Memory B cell (primary cell): ENCODE measurements at regions not wholly inside any gene's neighbourhood (a gene's known extent, or its start where the extent isn't known, plus 50 kb on each side); places are given as distances from the start of the nearest gene placed in this dataset.

Experiments used
- ATAC-seq: fragments of 150-1000 bp; cut with Tn5 transposase; 2 replicates; pipeline ENCODE4 v1.10.0; 2021; ENCODE audit warnings: low read depth, mild to moderate bottlenecking, moderate library complexity
- DNase-seq, 2 donors: peaks; one replicate each; pipeline ENCODE4 v3.0.0; 2022; ENCODE audit warnings: low spot score in 2 of 2
- H3K27ac Mint-ChIP-seq: one replicate; pipeline ENCODE4 v1.8.0; 2022; ENCODE audit warnings: mild to moderate bottlenecking, moderate library complexity, mixed read lengths
- H3K27me3 Mint-ChIP-seq: one replicate; pipeline ENCODE4 v1.8.0; 2022; ENCODE audit warnings: mixed read lengths
- H3K36me3 Mint-ChIP-seq: one replicate; pipeline ENCODE4 v1.8.0; 2022; ENCODE audit warnings: mild to moderate bottlenecking, mixed read lengths
- H3K4me1 Mint-ChIP-seq: one replicate; pipeline ENCODE4 v1.8.0; 2022; ENCODE audit warnings: mixed read lengths
- H3K4me3 Mint-ChIP-seq: one replicate; pipeline ENCODE4 v1.8.0; 2022; ENCODE audit warnings: mild to moderate bottlenecking, moderate library complexity, mixed read lengths
- H3K9me3 Mint-ChIP-seq: one replicate; pipeline ENCODE4 v1.8.0; 2022; ENCODE audit warnings: mixed read lengths

DNA sequence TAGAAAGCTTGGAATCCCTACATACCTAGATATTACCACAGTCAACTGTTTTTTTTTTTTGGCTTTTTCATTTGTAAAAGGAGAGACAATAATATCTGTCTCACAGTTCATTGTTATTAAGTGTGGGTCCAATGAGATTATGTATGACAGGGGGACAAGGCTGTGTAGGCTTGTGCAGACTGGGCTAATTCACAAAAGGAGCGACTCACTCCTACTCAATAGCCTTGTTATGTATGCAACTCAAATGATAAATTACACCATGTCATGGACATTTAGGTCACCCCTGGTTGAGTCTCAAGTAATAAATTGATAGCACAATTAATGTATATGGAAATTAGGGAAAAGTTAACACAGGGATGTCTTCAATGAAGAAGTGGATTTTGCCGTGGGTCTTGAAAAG, 208.2 kb upstream of the MAP3K7 start:
- no peaks in the 10 kb centered on the region for H3K4me1 Mint-ChIP-seq
- no peak overlapping the region for H3K4me3 Mint-ChIP-seq
- no peaks in the 10 kb centered on the region for H3K27me3 Mint-ChIP-seq
- DNase-seq (no peak), ATAC-seq (no peak)
- H3K36me3 Mint-ChIP-seq, result no peaks in the 10 kb centered on the region
- no peak overlapping the region for H3K27ac Mint-ChIP-seq
- peaks cover 1% of the 10 kb centered on the region for H3K9me3 Mint-ChIP-seq

DNA sequence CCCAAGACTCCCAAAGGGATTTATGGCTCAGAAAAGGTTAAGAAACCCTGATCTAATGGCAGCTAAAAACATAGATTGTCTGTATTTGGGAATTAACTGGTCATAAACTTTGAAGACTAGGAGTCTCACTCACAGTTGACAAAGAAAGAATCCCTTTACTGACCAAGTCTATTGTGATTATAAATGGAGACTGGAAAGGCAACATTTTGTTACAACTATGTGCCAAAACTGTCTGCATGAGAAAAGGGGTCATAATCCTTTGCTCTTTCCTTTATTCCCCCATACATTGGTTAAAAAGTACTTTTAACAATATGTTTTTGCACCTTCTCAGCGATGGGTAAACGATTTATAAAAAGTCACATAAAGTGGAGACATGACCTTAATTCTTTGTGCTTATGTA, 206.9 kb upstream of the MAP3K7 start:
- no peaks in the 10 kb centered on the region for H3K4me1 Mint-ChIP-seq
- H3K27me3 Mint-ChIP-seq, result no peaks in the 10 kb centered on the region
- H3K9me3 Mint-ChIP-seq, result no peaks in the 10 kb centered on the region
- DNase-seq (no peak), ATAC-seq (no peak)
- H3K27ac Mint-ChIP-seq, result no peak overlapping the region
- no peaks in the 10 kb centered on the region for H3K36me3 Mint-ChIP-seq
- no peak overlapping the region for H3K4me3 Mint-ChIP-seq

DNA sequence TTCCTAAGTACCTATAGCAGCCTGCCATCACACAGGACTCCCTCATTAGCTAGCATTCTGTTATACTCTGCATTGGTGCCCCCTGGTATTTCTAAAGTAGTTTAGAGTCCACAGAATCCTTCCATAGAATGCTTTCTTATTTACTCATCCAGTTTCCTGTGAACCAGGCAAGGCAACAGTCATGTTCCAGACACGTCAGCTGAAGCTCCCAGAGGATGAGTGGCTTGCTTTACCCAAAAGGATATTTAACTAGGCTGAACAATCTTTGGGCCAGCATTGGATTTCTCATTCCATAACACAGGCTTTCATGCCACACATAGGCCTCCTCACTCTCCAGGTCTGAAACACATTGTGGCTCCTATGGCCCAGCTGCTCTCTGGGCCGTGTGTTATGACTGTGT, 203.8 kb upstream of the MAP3K7 start:
- Mint-ChIP-seq H3K27me3 (no peaks in the 10 kb centered on the region), H3K4me1 (no peaks in the 10 kb centered on the region), H3K4me3 (no peak overlapping the region), H3K36me3 (no peaks in the 10 kb centered on the region), H3K27ac (no peak overlapping the region), H3K9me3 (no peaks in the 10 kb centered on the region)
- ATAC-seq (no peak), DNase-seq (no peak)

DNA sequence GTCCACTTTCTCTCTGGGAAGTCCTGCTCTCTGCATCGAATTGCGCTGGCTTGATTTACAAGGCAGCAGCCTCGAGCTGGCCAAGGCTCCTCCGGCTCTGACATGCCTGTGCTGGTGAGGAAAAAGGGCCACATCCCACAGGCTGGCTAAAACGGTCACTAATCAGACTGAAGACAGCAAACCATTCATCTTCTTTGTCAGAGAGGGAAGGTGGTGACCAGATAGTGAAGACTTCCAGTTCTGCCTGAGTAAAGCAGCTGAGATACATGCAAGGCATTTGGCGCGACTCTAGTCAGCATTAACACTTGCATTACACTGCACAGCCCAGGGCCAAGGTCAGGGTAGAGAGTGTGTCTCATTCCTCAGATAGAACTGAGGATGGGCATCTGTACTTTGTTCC, 203.2 kb upstream of the MAP3K7 start:
- H3K4me3 Mint-ChIP-seq, result no peak overlapping the region
- H3K4me1 Mint-ChIP-seq, result no peaks in the 10 kb centered on the region
- no peak for DNase-seq
- no peaks in the 10 kb centered on the region for H3K9me3 Mint-ChIP-seq
- H3K27ac Mint-ChIP-seq, result no peak overlapping the region
- ATAC-seq, result no peak
- H3K27me3 Mint-ChIP-seq, result no peaks in the 10 kb centered on the region
- H3K36me3 Mint-ChIP-seq, result no peaks in the 10 kb centered on the region

DNA sequence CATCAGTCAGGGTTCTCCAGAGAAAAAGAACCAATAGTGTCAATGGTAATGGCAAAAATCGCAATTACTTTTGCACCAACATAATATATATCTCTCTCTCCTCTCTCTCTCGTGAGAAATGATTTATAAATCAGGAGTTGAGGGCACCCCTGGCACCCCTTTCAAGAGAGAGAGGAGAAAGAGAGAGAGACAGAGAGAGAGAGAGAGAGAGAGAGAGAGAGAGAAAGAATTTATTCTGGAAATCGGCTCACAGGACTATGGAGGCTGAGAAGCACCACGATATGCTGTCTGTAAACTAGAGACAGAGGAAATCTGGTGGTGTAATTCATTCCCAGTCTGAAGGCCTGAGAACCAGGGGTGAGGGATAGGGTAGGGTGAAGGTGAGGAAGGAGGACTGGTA, 201.9 kb upstream of the MAP3K7 start:
- Mint-ChIP-seq H3K36me3 (no peaks in the 10 kb centered on the region), H3K27ac (no peak overlapping the region), H3K4me1 (no peaks in the 10 kb centered on the region), H3K4me3 (no peak overlapping the region), H3K9me3 (no peaks in the 10 kb centered on the region), H3K27me3 (no peaks in the 10 kb centered on the region)
- DNase-seq (no peak), ATAC-seq (no peak)

DNA sequence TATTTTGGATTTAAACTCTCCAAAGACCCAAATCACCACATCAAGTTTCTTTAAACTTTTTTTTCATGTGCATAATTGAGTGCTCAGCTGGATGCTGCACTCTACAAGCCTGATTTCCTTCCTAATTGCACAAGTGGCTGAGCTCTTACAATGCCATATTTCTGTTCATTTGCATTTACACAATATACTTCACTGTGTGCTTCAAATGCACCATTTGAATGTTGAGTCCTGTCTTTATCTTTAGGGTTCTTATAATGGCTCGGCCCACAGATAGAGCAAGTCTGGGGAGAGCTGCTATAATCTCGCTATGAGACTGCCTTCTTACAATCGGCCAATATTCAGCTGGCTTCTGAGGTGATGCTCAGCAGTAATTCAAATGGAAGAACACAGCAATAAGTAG, 200.6 kb upstream of the MAP3K7 start:
- ATAC-seq (no peak), DNase-seq (no peak)
- no peak overlapping the region for H3K27ac Mint-ChIP-seq
- no peaks in the 10 kb centered on the region for H3K36me3 Mint-ChIP-seq
- H3K4me1 Mint-ChIP-seq, result no peaks in the 10 kb centered on the region
- no peaks in the 10 kb centered on the region for H3K27me3 Mint-ChIP-seq
- H3K4me3 Mint-ChIP-seq, result no peak overlapping the region
- H3K9me3 Mint-ChIP-seq, result no peaks in the 10 kb centered on the region

DNA sequence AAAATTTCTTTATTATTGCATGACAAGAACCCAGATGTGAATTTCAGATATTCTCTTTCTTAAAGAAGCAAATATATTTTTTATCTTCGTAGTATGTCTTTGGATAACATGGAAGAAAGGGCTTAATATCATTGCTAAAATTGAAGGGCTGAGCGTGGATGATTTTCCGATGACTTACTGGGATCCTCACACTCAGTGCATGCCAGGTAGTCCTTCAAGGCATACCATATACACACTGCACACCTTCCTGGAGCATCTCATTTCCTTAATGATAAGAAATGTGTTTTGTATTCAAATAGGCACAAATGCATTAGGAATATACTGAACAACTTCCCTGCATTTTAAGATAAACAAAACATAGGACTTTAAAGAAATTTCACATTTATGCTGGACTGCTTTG, 193.9 kb upstream of the MAP3K7 start:
- no peak overlapping the region for H3K27ac Mint-ChIP-seq
- no peaks in the 10 kb centered on the region for H3K4me1 Mint-ChIP-seq
- no peak for ATAC-seq
- H3K36me3 Mint-ChIP-seq, result no peaks in the 10 kb centered on the region
- H3K4me3 Mint-ChIP-seq, result no peak overlapping the region
- H3K9me3 Mint-ChIP-seq, result no peaks in the 10 kb centered on the region
- peaks cover 3% of the 10 kb centered on the region for H3K27me3 Mint-ChIP-seq
- no peak for DNase-seq

DNA sequence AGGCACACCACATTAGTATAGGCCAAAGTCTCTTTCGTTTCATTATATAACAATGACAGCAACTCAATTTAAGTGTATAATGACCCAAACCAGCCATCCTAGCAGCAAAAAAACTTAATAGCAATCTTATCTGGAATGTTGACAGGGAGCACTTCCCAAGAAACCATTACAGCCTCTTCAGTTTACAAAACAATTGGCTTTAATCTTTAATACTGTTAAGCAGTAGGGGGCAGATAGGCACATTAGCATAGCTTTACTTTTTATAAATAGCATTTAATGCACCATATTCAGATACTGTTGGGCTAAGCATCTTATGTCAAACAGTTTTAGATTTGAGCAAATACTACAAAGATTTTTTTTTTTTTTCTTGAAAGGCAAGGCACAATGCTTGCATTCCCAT, 193.3 kb upstream of the MAP3K7 start:
- Mint-ChIP-seq H3K4me1 (no peaks in the 10 kb centered on the region), H3K4me3 (no peak overlapping the region), H3K36me3 (no peaks in the 10 kb centered on the region), H3K9me3 (no peaks in the 10 kb centered on the region), H3K27ac (no peak overlapping the region), H3K27me3 (peaks cover 5% of the 10 kb centered on the region)
- ATAC-seq, result no peak
- no peak for DNase-seq

DNA sequence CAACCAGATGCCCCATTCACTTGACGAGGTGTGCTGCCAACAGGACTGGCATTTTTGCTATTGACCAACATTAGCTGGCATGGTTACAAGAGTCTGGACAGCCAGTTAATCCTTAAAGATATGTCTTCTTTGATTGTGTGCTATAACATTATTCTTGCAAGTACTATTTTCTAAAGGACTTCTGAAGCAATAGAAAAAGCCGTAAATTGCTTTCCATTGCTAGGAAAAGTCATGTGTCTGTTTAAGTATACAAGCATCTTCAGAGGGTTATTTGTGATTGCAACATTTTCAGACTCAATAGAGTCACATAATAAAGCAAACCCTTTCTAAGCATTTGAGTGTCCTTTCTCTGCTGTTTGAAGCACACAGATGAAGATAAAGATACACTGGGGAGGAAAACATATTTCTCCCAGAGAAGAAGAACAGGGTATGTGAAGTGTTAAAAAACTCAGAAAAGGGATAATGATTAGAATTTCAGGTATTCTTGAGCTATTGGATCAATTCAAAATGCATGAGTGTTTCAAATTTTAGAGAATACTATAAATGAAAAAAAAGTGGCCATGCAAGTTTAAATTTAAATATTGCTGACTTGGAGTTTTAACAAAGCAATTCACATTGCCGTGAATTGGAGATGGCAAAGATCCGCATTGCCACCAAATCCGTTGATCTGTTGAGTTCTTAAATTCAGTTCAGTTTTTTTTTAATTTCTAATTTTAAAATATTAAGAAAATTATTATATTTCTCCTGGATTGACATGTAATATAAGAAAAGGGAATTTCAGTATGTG, 191.7 kb upstream of the MAP3K7 start:
- DNase-seq, result no peak
- peaks cover 6% of the 10 kb centered on the region for H3K27me3 Mint-ChIP-seq
- H3K4me1 Mint-ChIP-seq, result no peaks in the 10 kb centered on the region
- H3K36me3 Mint-ChIP-seq, result no peaks in the 10 kb centered on the region
- H3K4me3 Mint-ChIP-seq, result no peak overlapping the region
- no peak for ATAC-seq
- no peaks in the 10 kb centered on the region for H3K9me3 Mint-ChIP-seq
- H3K27ac Mint-ChIP-seq, result no peak overlapping the region

DNA sequence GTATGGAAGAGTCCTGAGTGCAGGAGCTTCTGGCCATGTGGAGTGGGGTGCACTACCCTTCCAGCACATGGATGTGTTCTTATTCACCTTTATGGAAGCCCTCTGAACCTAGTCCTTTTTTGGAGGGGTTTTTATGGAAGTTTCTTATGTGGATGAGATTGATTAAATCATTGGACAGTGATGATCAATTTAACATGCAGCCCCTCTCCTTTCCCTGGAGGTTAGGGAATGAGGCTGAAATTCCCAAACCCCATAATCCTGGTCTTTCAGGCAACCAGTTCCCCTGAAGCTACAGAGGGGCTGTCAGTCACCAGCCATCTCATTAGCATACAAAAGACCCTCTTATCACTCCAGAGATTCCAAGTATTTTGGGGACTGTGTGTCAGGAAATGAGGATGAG, 183.9 kb upstream of the MAP3K7 start:
- Mint-ChIP-seq H3K9me3 (no peaks in the 10 kb centered on the region), H3K27me3 (peaks cover 3% of the 10 kb centered on the region), H3K27ac (no peak overlapping the region), H3K36me3 (no peaks in the 10 kb centered on the region), H3K4me3 (no peak overlapping the region), H3K4me1 (no peaks in the 10 kb centered on the region)
- DNase-seq (no peak), ATAC-seq (no peak)

DNA sequence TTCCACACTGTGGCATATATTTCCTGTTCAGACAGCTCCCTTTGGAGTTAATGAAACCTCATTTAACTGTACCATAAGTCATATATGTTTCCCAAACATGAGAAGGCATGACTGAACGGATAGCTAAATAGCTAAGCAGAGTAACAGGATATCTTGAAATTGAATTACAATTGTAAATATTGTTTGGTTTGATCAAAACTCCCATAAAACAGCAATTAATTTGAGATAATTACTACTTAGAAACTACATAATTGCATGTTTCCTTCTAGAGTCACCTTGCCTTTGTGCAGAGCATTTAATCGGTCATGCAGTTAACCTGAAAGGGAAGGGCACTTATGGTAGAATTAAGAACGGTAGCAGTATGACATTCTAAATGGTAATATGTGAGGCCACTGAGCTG, 179.0 kb upstream of the MAP3K7 start:
- Mint-ChIP-seq H3K4me3 (no peak overlapping the region), H3K9me3 (no peaks in the 10 kb centered on the region), H3K27me3 (no peaks in the 10 kb centered on the region), H3K27ac (no peak overlapping the region), H3K4me1 (no peaks in the 10 kb centered on the region), H3K36me3 (no peaks in the 10 kb centered on the region)
- no peak for ATAC-seq
- DNase-seq, result no peak

DNA sequence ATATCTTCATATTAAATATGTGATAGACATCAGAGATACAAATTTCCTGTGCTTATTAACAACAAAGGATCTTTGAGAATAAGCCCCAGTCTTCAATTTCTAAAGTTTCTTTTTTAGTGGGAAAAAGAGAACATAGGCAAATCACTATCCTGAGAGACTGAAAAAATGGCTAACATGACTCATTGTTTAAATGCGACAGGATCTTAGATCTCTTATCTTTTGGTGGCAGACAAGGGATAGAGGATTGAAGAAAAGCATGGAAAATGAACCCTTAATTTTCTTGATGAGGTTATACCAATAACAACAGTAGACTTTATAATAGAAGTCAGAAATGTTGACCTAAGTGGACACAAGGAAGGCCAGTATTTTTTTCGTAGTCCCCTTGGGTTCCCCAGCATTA, 178.6 kb upstream of the MAP3K7 start:
- Mint-ChIP-seq H3K4me3 (no peak overlapping the region), H3K27me3 (no peaks in the 10 kb centered on the region), H3K27ac (no peak overlapping the region)

DNA sequence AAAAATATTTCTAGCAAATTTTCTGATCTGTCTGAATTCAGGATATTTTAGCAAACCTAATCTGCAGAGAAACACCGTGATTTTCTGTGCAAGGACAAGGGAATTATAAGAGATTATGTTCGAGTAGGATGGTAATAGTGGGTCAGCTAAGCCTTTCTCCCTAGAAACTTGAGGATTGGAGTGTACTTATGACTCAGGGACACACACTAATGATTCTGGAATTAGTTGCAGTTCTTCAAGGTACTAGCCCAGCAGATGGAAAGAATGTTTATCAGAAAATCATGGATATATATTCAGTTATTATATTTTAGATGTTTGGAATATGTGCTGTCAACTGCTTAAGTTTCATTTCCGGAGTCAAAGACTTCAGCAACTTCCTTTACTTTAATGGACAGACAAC, 177.1 kb upstream of the MAP3K7 start:
- no peaks in the 10 kb centered on the region for H3K9me3 Mint-ChIP-seq
- H3K4me1 Mint-ChIP-seq, result no peaks in the 10 kb centered on the region

More for the DNA sequence above, 178.6 kb upstream of the MAP3K7 start:
- ATAC-seq (no peak), DNase-seq (no peak)
- Mint-ChIP-seq H3K4me1 (no peaks in the 10 kb centered on the region), H3K36me3 (no peaks in the 10 kb centered on the region), H3K9me3 (no peaks in the 10 kb centered on the region)

DNA sequence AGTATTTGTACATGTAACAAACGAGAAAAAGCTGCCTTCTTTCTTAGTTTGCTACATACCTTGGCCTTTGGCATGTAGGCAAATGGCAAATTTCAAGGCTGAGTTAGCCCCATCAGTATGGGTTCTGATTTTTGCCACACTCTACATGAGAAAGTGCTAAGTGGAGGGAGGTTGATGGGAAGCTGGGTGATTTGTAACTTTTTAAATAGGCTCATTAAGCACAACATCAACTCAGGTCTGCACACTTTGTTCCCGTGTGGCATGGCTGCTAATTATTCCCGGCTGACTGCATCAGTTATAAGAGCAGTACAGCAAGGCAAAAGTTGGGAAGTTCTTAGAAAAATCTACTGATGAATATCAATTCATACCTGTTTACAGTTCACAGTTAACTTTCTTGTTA, 172.8 kb upstream of the MAP3K7 start:
- Mint-ChIP-seq H3K9me3 (no peaks in the 10 kb centered on the region), H3K4me3 (no peak overlapping the region), H3K36me3 (no peaks in the 10 kb centered on the region), H3K27me3 (peaks cover 2% of the 10 kb centered on the region), H3K27ac (no peak overlapping the region), H3K4me1 (no peaks in the 10 kb centered on the region)
- ATAC-seq (no peak), DNase-seq (no peak)

More for the DNA sequence above, 177.1 kb upstream of the MAP3K7 start:
- Mint-ChIP-seq H3K4me3 (no peak overlapping the region), H3K27me3 (no peaks in the 10 kb centered on the region), H3K27ac (no peak overlapping the region), H3K36me3 (no peaks in the 10 kb centered on the region)
- DNase-seq (no peak), ATAC-seq (no peak)

DNA sequence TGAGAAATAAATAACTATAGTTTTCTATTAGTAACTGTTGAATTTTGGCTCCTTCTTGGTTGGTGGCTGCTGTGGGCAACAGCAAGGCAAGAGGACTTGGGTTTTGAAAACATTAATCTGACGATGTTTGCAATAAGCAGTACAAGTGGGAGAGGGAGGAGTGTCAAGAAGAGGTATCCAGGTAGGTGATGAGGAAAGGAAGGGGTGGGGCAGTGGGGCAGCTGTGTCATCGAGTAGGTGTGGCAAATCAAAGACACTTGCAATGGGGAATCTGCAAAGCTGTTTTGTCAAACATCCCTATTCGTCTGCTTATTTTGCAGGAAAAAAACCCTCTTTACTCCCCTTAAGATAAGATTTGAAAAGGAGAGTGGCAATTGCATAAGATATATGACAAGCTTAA, 171.9 kb upstream of the MAP3K7 start:
- Mint-ChIP-seq H3K9me3 (no peaks in the 10 kb centered on the region), H3K4me3 (no peak overlapping the region), H3K4me1 (no peaks in the 10 kb centered on the region), H3K27ac (no peak overlapping the region), H3K27me3 (peaks cover 2% of the 10 kb centered on the region), H3K36me3 (no peaks in the 10 kb centered on the region)
- DNase-seq (no peak), ATAC-seq (no peak)
